Neural cell (in vitro differentiated cells): ENCODE measurements at regions not wholly inside any gene's neighbourhood (a gene's known extent, or its start where the extent isn't known, plus 50 kb on each side); places are given as distances from the start of the nearest gene placed in this dataset.

Experiments used
- H2AFZ ChIP-seq: fragments of 200-600, 300-800 bp; sonication (generic), shearing (Covaris generic); 2 replicates; pipeline ENCODE4 v1.6.0; 2014; ENCODE audit warnings: low read depth, mild to moderate bottlenecking, antibody characterized with exemption, low read length, moderate library complexity
- H3F3A ChIP-seq: fragments of 200-600 bp; shearing (Covaris generic); 2 replicates; pipeline ENCODE4 v1.6.1; 2016; ENCODE audit warnings: mild to moderate bottlenecking, moderate library complexity, mixed read lengths, antibody characterized with exemption, low read length; ENCODE audit not compliant: insufficient read depth, poor library complexity, severe bottlenecking
- H3K27ac ChIP-seq: fragments of 200-600, 300-800 bp; sonication (generic), shearing (Covaris generic); 2 replicates; pipeline ENCODE4 v1.5.1; 2014; ENCODE audit warnings: mild to moderate bottlenecking, low read length, moderate library complexity
- H3K27me3 ChIP-seq: fragments of 300-800, 200-600 bp; sonication (generic), shearing (Covaris generic); 2 replicates; pipeline ENCODE4 v1.6.0; 2014; ENCODE audit warnings: mild to moderate bottlenecking, low read depth, low read length, moderate library complexity; ENCODE audit not compliant: insufficient read depth
- H3K36me3 ChIP-seq: fragments of 300-800, 200-600 bp; sonication (generic), shearing (Covaris generic); 2 replicates; pipeline ENCODE4 v1.5.1; 2014; ENCODE audit warnings: mild to moderate bottlenecking, antibody characterized with exemption, low read length, moderate library complexity; ENCODE audit not compliant: insufficient read depth
- H3K4me2 ChIP-seq: fragments of 300-800, 200-600 bp; sonication (generic), shearing (Covaris generic); 2 replicates; pipeline ENCODE4 v1.6.0; 2014; ENCODE audit warnings: mild to moderate bottlenecking, low read length
- H3K4me3 ChIP-seq: fragments of 300-800, 200-600 bp; sonication (generic), shearing (Covaris generic); 2 replicates; pipeline ENCODE4 v1.5.1; 2014; ENCODE audit warnings: mild to moderate bottlenecking, low read length, moderate library complexity
- H3K79me2 ChIP-seq: fragments of 200-600 bp; shearing (Covaris generic); replicated peaks from 2 replicates; pipeline ENCODE4 v1.6.0; 2014; ENCODE audit warnings: mild to moderate bottlenecking, low read length, moderate library complexity; ENCODE audit not compliant: insufficient read depth
- H3K9ac ChIP-seq: fragments of 300-800, 200-600 bp; sonication (generic), shearing (Covaris generic); 2 replicates; pipeline ENCODE4 v1.6.1; 2016; ENCODE audit warnings: mild to moderate bottlenecking, low read length, mixed read lengths
- H3K9me2 ChIP-seq: fragments of 200-600 bp; shearing (Covaris generic); 2 replicates; pipeline ENCODE4 v1.6.1; 2016; ENCODE audit warnings: mild to moderate bottlenecking, low read length, mixed read lengths; ENCODE audit not compliant: insufficient read depth
- H3K9me3 ChIP-seq: fragments of 200-600, 300-800 bp; sonication (generic), shearing (Covaris generic); 2 replicates; pipeline ENCODE4 v1.6.1; 2016; ENCODE audit warnings: mild to moderate bottlenecking, mixed run types, low read length, moderate library complexity, mixed read lengths
- H4K20me1 ChIP-seq: fragments of 200-600 bp; shearing (Covaris generic); 2 replicates; pipeline ENCODE4 v1.6.1; 2016; ENCODE audit warnings: mild to moderate bottlenecking, mixed run types; ENCODE audit not compliant: insufficient read depth
- CTCF ChIP-seq: fragments of 450-650 bp; IDR thresholded peaks from 2 replicates; pipeline ENCODE4 v1.5.1; 2014; ENCODE audit warnings: antibody characterized with exemption, mild to moderate bottlenecking, moderate library complexity; ENCODE audit not compliant: poor library complexity, severe bottlenecking
- EP300 ChIP-seq: fragments of 450-650 bp; conservative IDR thresholded peaks from 2 replicates; pipeline ENCODE4 v1.6.1; 2014; ENCODE audit warnings: antibody characterized with exemption, mild to moderate bottlenecking, moderate library complexity; ENCODE audit not compliant: poor library complexity, severe bottlenecking
- EZH2 ChIP-seq: fragments of 200-600, 300-800 bp; shearing (Covaris generic), sonication (generic); IDR thresholded peaks from 2 replicates; pipeline ENCODE4 v1.6.1; 2014; ENCODE audit warnings: antibody characterized with exemption, low read length, borderline replicate concordance, mild to moderate bottlenecking; ENCODE audit not compliant: insufficient read depth, poor library complexity, severe bottlenecking
- MXI1 ChIP-seq: fragments of 450-650 bp; conservative IDR thresholded peaks from 2 replicates; pipeline ENCODE4 v1.6.1; 2014; ENCODE audit warnings: antibody characterized with exemption, mild to moderate bottlenecking; ENCODE audit not compliant: poor library complexity, severe bottlenecking
- POLR2AphosphoS5 ChIP-seq: IDR thresholded peaks from 2 replicates; pipeline ENCODE4 v1.6.1; 2012
- RAD21 ChIP-seq: fragments of 450-650 bp; conservative IDR thresholded peaks from 2 replicates; pipeline ENCODE4 v1.6.1; 2014; ENCODE audit warnings: antibody characterized with exemption, mild to moderate bottlenecking, moderate library complexity
- REST ChIP-seq: IDR thresholded peaks from 2 replicates; pipeline ENCODE4 v1.6.1; 2012; ENCODE audit warnings: borderline replicate concordance
- SMC3 ChIP-seq: fragments of 450-650 bp; conservative IDR thresholded peaks from 2 replicates; pipeline ENCODE4 v1.6.1; 2014; ENCODE audit warnings: antibody characterized with exemption, mild to moderate bottlenecking, moderate library complexity; ENCODE audit not compliant: poor library complexity
- TAF1 ChIP-seq: IDR thresholded peaks from 2 replicates; pipeline ENCODE4 v1.6.1; 2012; ENCODE audit warnings: low read depth

GRCh38 chr3:82347585-82347984 is 586.1 kb upstream of the GBE1 start:
- Histone ChIP-seq H2AFZ (no peak overlapping the region), H4K20me1 (no peaks in the 10 kb centered on the region), H3K36me3 (no peaks in the 10 kb centered on the region), H3K4me2 (no peak overlapping the region), H3K4me3 (no peak overlapping the region), H3K27me3 (no peaks in the 10 kb centered on the region), H3K9ac (no peak overlapping the region), H3K9me3 (no peaks in the 10 kb centered on the region), H3K9me2 (no peaks in the 10 kb centered on the region), H3F3A (no peaks in the 10 kb centered on the region), H3K27ac (no peak overlapping the region), H3K79me2 (no peaks in the 10 kb centered on the region)
- no peak for TF ChIP-seq TAF1
- no peak for TF ChIP-seq MXI1

DNA sequence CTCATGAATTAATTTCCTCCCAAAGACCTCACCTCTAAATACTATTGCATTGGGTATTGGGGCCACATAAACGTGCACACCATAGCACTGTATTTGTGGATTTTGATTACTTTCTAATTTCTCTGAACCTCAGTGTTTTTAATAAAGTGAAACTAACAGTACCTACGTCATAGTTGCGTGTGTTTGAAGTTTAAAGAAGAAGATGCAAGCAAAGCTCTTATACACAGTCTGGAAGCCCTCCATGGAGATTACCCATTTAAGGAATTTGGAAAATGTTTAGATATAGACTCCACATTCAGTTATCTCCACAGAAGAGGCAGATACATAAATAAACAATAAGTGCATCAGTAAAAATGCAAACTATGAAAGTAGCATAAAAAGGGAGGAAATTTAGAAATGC is 581.1 kb upstream of the GBE1 start:
- Histone ChIP-seq H3K27me3 (no peaks in the 10 kb centered on the region), H3K4me3 (no peak overlapping the region), H3K9me3 (no peaks in the 10 kb centered on the region), H3K27ac (no peak overlapping the region), H2AFZ (no peak overlapping the region), H3K79me2 (no peaks in the 10 kb centered on the region), H3K36me3 (no peaks in the 10 kb centered on the region), H3K9me2 (no peaks in the 10 kb centered on the region), H3F3A (no peaks in the 10 kb centered on the region), H3K4me2 (no peak overlapping the region), H4K20me1 (no peaks in the 10 kb centered on the region), H3K9ac (no peak overlapping the region)
- TF ChIP-seq RAD21 (no peak), TAF1 (no peak), EP300 (no peak), REST (no peak), EZH2 (no peak), POLR2AphosphoS5 (no peak), CTCF (no peak), MXI1 (no peak), SMC3 (no peak)

GRCh38 chr3:82329300-82329699 is 567.9 kb upstream of the GBE1 start:
- no peak for TF ChIP-seq MXI1
- peak; percentile 29 for TF ChIP-seq CTCF
- Histone ChIP-seq H3F3A (no peaks in the 10 kb centered on the region), H3K79me2 (no peaks in the 10 kb centered on the region), H3K27me3 (no peaks in the 10 kb centered on the region), H3K27ac (no peak overlapping the region), H3K36me3 (no peaks in the 10 kb centered on the region), H3K4me3 (no peak overlapping the region), H3K9me3 (no peaks in the 10 kb centered on the region), H2AFZ (no peak overlapping the region), H4K20me1 (no peaks in the 10 kb centered on the region), H3K4me2 (no peak overlapping the region), H3K9me2 (no peaks in the 10 kb centered on the region), H3K9ac (no peak overlapping the region)
